ENCODE measurements at regions not wholly inside any gene's neighbourhood (a gene's known extent, or its start where the extent isn't known, plus 50 kb on each side); places are given as distances from the start of the nearest gene placed in this dataset.

DNA sequence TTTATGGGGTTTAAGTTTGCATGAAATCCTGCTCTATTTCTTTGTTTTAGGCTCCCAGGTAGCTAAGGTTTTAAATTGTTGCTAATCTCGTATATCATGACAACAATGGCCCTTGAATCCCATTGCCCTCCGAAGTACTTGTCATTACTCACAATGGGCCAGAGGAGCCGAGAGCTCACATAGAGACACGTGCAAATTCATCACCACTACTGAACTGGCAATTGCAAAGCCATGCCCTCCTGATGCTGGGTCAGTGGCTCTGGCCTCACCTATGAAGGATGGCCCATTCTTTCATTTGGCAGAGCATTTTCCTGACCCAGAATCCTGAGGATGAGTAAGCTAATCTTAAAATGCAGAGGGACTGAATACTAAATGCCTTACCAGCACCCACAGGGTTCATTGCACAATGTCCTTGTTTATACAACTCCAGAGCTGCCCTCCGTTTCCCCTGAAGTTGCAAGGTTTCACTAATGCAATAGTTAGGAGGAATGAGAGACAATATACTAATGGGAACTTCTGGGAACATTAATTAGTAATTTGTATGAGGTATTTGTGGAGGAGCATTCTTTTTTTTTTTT is 71.6 kb upstream of the GAREM1 start:
- no peak for DNase-seq

DNA sequence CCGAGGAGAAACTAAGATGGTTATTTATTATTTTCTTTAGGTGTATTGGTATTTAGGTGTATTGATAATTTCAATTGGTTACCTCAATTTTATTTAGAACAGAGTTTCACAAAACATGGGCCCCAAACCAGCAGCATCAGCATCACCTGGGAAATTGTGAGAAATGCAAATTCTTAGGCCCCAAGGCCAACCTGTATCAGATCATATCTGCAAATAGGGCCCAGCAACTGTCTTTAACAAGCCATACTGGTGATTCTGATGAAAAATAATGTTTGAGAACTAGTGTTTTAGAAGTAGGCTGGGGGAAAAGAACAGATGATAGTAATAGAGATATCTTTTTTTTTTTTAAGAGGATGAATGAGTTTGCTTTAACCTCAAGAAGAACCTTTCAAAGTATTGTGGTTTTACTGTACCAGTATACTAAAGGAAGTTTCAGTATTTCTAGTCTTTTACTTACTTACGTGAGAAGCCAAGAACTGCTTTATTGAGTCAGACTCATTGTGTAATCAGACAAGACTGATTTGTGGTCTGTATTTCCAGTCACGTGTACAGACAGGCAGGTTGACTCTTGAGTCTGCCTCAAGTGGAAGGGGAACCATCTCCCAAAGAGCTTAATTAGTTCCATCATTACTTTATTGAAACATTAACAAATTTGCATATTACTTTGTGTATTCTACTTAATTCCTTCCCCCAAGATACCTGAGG is 60.4 kb upstream of the GAREM1 start:
- no peak for DNase-seq

DNA sequence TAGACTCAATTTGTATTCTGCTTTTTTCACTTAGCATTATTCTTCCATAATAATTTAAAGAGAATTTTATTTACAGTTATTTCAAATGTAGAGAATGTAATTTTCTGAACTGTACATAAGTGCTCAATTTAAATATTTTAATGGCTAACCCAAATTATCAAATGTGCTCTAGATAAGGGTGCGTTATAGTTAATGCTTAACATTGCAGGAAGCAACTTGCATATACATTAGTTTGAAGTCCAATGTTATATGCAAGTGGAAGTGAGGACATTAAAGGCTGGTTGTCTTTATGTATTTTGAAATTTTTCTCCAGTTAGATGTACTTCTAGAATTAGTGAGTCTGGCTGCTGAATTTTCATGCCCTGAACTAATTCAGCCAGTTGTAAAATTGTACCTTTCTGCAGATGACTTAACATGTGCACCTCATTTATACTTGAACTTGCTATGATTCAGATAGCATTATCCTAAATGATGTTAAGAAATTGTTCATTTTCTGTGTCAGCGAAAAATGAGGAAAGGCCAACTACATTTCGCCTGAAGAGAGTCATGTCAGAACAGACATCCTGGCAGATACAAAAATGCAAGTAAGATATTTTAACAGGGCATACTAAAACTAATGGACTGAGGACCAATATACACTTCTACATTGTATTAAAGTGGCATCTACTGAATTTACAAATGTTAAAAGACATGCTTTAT is 59.2 kb upstream of the GAREM1 start:
- DNase-seq, result no peak

DNA sequence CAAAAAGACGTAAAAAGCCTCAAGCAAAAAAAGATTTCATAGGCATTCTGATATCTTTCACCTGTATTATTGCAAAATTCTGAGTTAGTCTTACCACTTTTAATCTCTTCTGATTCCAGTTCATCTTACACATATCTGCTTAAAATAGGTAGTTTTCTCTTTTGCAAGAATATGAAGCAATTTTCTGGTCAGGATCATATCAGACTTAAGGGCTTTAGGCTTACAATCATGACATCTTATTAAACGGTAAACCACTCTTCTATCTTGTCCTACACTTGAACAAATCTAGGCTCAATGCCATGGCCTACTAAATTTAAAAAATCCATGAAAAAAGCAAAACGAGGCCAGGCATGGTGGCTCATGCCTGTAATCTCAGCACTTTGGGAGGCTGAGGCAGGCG is 50.1 kb upstream of the GAREM1 start:
- DNase-seq, result no peak

Measured in stimulated activated naive CD4-positive, alpha-beta T cell treated with Interleukin-2 at 50 U/mL for 16 hours (primary cell).